Mesendoderm (in vitro differentiated cells): ENCODE measurements at regions not wholly inside any gene's neighbourhood (a gene's known extent, or its start where the extent isn't known, plus 50 kb on each side); places are given as distances from the start of the nearest gene placed in this dataset.

Experiments used
- DNase-seq: peaks from one replicate; pipeline ENCODE4 v3.0.0; 2013
- H2AK5ac ChIP-seq: 2 replicates; pipeline ENCODE4 v1.6.1; 2013; ENCODE audit warnings: low read length, inconsistent platforms
- H2BK120ac ChIP-seq: 2 replicates; pipeline ENCODE4 v1.6.1; 2013; ENCODE audit warnings: low read depth, mild to moderate bottlenecking, low read length, moderate library complexity, mixed read lengths
- H2BK15ac ChIP-seq: replicated peaks from 2 replicates; pipeline ENCODE4 v1.6.1; 2013; ENCODE audit warnings: low read depth, mild to moderate bottlenecking, moderate library complexity
- H2BK5ac ChIP-seq: 2 replicates; pipeline ENCODE4 v1.6.1; 2013; ENCODE audit warnings: low read length, inconsistent platforms
- H3K18ac ChIP-seq: 2 replicates; pipeline ENCODE4 v1.6.1; 2013; ENCODE audit warnings: mild to moderate bottlenecking, low read length, mixed read lengths
- H3K23ac ChIP-seq: one replicate; pipeline ENCODE4 v1.6.1; 2013; ENCODE audit warnings: low read length
- H3K27ac ChIP-seq: 2 replicates; pipeline ENCODE4 v1.5.1; 2013; ENCODE audit warnings: low read depth, mild to moderate bottlenecking, inconsistent platforms, low read length, moderate library complexity
- H3K27me3 ChIP-seq: 2 replicates; pipeline ENCODE4 v1.6.1; 2013; ENCODE audit warnings: low read length, control low read depth, mild to moderate bottlenecking, inconsistent platforms; ENCODE audit not compliant: insufficient read depth, poor library complexity
- H3K36me3 ChIP-seq: 2 replicates; pipeline ENCODE4 v1.6.1; 2013; ENCODE audit warnings: low read length, inconsistent platforms; ENCODE audit not compliant: control insufficient read depth, insufficient read depth
- H3K4ac ChIP-seq: one replicate; pipeline ENCODE4 v1.6.1; 2013; ENCODE audit warnings: low read depth, mild to moderate bottlenecking, low read length, moderate library complexity
- H3K4me1 ChIP-seq: 2 replicates; pipeline ENCODE4 v1.6.1; 2013; ENCODE audit warnings: low read depth, low read length, inconsistent platforms; ENCODE audit not compliant: control insufficient read depth
- H3K4me2 ChIP-seq: 2 replicates; pipeline ENCODE4 v1.6.1; 2013; ENCODE audit warnings: low read length
- H3K4me3 ChIP-seq: 2 replicates; pipeline ENCODE4 v1.5.1; 2013; ENCODE audit warnings: mild to moderate bottlenecking, low read length
- H3K56ac ChIP-seq: one replicate; pipeline ENCODE4 v1.6.1; 2013; ENCODE audit warnings: low read length
- H3K79me1 ChIP-seq: 2 replicates; pipeline ENCODE4 v1.6.1; 2013; ENCODE audit warnings: low read length, inconsistent platforms
- H3K79me2 ChIP-seq: 2 replicates; pipeline ENCODE4 v1.6.1; 2013; ENCODE audit warnings: mild to moderate bottlenecking, low read length; ENCODE audit not compliant: control insufficient read depth, insufficient read depth
- H3K9ac ChIP-seq: 2 replicates; pipeline ENCODE4 v1.6.1; 2013; ENCODE audit warnings: low read length, inconsistent platforms
- H4K5ac ChIP-seq: one replicate; pipeline ENCODE4 v1.6.1; 2013; ENCODE audit warnings: low read length
- H4K8ac ChIP-seq: one replicate; pipeline ENCODE4 v1.6.1; 2013; ENCODE audit warnings: low read depth, mild to moderate bottlenecking, control low read depth, low read length, moderate library complexity
- WGBS: extraction: QIAGEN DNeasy Blood & Tissue Kit; methylation state at CpG from one replicate; pipeline ENCODE4 v1.1.7; 2013; ENCODE audit warnings: low lambda C conversion rate, missing lambda C conversion rate; ENCODE audit not compliant: insufficient coverage; ENCODE audit errors: extremely low coverage; 5-methylcytosine and 5-hydroxymethylcytosine counted together

DNA sequence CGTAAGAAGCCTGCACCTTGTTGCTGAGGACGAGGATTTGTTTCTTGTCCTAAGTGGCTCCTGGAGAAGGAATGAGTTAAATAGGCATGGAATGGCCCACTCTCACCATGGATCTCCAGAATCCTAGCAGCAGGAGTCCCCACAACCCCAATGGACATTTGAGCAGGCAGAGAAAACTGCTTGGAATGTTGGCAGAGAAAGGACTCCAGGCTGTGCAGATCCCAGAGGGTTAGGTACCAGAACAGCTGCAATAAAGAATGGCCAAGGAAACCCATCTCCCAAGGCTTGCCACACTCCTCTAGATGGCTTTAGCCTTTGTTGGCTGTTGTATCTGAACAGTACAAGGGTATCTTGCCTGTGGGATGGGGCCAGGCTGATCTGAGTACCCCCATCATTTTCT is 1415.7 kb upstream of the ADGRB3 start:
- no peak for DNase-seq
- Histone ChIP-seq H3K18ac (no peak overlapping the region), H3K27me3 (no peaks in the 10 kb centered on the region), H3K4me2 (no peak overlapping the region), H3K27ac (no peak overlapping the region), H3K79me2 (no peaks in the 10 kb centered on the region), H3K56ac (no peak overlapping the region), H3K23ac (no peak overlapping the region), H3K79me1 (no peaks in the 10 kb centered on the region), H3K9ac (no peak overlapping the region), H2AK5ac (no peak overlapping the region), H2BK5ac (no peak overlapping the region), H3K4ac (no peak overlapping the region), H4K8ac (no peak overlapping the region), H4K5ac (no peak overlapping the region), H2BK120ac (no peak overlapping the region), H3K4me3 (no peak overlapping the region), H3K4me1 (no peaks in the 10 kb centered on the region), H2BK15ac (no peak overlapping the region), H3K36me3 (no peaks in the 10 kb centered on the region)
- no CpG with 5 or more reads among the region's 2 CpGs for WGBS

DNA sequence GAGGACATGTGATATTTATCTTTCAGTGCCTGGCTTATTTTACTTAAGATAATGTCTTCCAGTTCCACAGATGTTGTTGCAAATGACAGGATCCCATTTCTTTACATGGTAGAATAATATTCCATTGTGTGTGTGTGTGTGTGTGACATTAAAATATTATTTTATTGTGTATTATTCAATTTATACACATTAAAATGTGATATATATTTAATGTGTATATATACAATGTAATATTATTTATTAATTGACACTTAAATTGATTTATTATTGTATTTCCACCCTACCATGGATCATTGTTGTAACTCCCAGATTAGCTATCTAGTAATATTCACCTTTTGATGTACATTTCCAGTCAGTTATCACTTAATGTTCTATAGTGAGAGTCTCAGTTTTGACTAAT is 1422.5 kb upstream of the ADGRB3 start:
- Histone ChIP-seq H2AK5ac (no peak overlapping the region), H4K8ac (no peak overlapping the region), H3K4ac (no peak overlapping the region), H3K56ac (no peak overlapping the region), H2BK5ac (no peak overlapping the region), H2BK15ac (no peak overlapping the region), H3K36me3 (no peaks in the 10 kb centered on the region), H3K79me1 (no peaks in the 10 kb centered on the region), H2BK120ac (no peak overlapping the region), H3K27ac (no peak overlapping the region), H3K79me2 (no peaks in the 10 kb centered on the region), H3K18ac (no peak overlapping the region), H3K23ac (no peak overlapping the region), H3K9ac (no peak overlapping the region), H3K4me2 (no peak overlapping the region), H3K4me1 (no peaks in the 10 kb centered on the region), H3K27me3 (no peaks in the 10 kb centered on the region), H4K5ac (no peak overlapping the region), H3K4me3 (no peak overlapping the region)
- no peak for DNase-seq

DNA sequence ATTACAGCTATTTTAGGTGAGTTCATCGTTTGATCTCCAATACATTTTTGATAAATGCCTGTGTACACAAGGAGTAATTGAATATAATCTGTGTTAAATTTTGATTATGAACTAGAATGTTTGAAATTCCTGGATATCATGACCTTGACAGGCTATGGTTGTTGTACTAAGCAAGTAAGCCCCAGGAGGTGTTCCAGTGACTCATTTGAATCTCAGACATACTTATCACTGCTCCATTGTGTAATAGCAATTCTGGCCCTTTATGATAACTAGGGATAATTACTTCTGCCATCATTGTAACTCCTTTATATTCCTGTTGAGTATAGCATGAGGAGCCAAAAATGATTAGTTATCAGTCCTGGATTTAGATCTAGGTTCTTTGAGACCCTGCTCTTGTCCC is 1424.6 kb upstream of the ADGRB3 start:
- Histone ChIP-seq H3K4me2 (no peak overlapping the region), H3K4ac (no peak overlapping the region), H3K23ac (no peak overlapping the region), H2AK5ac (no peak overlapping the region), H4K5ac (no peak overlapping the region), H4K8ac (no peak overlapping the region), H3K79me2 (no peaks in the 10 kb centered on the region), H2BK5ac (no peak overlapping the region), H3K56ac (no peak overlapping the region), H3K36me3 (no peaks in the 10 kb centered on the region), H3K27ac (no peak overlapping the region), H3K4me3 (no peak overlapping the region), H3K27me3 (no peaks in the 10 kb centered on the region), H3K79me1 (no peaks in the 10 kb centered on the region), H3K18ac (no peak overlapping the region), H3K9ac (no peak overlapping the region), H2BK15ac (no peak overlapping the region), H3K4me1 (no peaks in the 10 kb centered on the region), H2BK120ac (no peak overlapping the region)
- WGBS = no CpG with 5 or more reads among the region's 1 CpG
- no peak for DNase-seq

DNA sequence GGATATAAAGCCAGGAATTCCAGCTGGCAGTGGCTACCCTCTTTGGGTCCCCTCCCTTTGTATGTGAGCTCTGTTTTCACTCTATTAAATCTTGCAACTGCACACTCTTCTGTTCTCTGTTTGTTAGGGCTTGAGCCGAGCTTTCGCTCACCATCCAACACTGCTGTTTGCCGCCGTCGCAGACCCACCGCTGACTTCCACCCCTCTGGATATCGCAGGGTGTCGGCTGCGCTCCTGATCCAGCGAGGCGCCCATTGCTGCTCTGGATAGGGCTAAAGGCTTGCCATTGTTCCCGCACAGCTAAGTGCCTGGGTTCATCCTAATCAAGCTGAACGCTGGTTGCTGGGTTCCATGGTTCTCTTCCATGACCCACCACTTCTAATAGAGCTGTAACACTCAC is 1433.5 kb upstream of the ADGRB3 start:
- H2AK5ac ChIP-seq = no peak overlapping the region
- H3K4ac ChIP-seq = no peak overlapping the region
- no peaks in the 10 kb centered on the region for H3K27me3 ChIP-seq
- H4K8ac ChIP-seq = no peak overlapping the region
- H3K56ac ChIP-seq = no peak overlapping the region
- no peak overlapping the region for H2BK15ac ChIP-seq
- H3K4me1 ChIP-seq = no peaks in the 10 kb centered on the region
- no CpG with 5 or more reads among the region's 13 CpGs for WGBS
- no peak overlapping the region for H2BK120ac ChIP-seq
- no peak overlapping the region for H3K9ac ChIP-seq
- H3K23ac ChIP-seq = no peak overlapping the region
- no peak overlapping the region for H2BK5ac ChIP-seq
- H3K4me3 ChIP-seq = no peak overlapping the region
- no peak overlapping the region for H3K27ac ChIP-seq
- no peak overlapping the region for H3K18ac ChIP-seq
- no peaks in the 10 kb centered on the region for H3K79me2 ChIP-seq
- no peak for DNase-seq
- no peaks in the 10 kb centered on the region for H3K36me3 ChIP-seq
- H4K5ac ChIP-seq = no peak overlapping the region
- no peak overlapping the region for H3K4me2 ChIP-seq
- no peaks in the 10 kb centered on the region for H3K79me1 ChIP-seq

DNA sequence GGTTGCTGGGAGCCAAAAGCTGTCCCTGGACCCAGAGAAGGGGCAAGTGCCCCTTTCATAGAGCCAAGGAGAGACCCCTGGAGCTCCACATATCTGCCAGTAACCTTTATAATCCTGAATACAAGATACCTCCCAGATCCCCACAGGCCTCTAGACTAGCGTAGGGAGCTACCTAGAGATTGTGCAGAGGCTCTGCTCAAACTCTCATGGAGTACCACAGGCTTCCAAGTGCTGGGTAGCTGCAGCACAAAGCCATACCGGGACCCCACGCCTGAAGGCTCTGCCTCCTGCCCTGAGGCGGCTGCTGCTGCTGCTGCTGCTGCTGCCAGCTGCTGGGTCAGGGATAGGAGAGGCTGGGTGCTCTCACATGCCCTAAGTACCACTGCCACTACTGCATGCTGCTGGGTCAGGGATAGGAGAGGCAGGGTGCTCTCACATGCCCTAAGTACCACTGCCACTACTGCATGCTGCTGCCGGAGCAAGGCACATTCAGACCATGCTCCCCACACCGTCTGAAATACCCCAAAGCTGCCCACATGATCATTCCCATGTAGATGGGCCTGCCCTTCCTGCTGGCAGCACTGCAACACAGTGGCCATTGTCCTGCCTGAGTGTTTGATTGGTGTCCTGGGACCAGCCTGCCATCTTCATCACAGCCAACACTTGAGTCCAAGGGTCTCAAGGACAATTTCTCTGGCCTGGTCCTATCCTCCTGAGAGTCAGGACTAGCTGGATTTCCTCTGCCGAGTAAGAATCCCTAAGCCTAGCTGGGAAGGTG is 1434.3 kb upstream of the ADGRB3 start:
- no peaks in the 10 kb centered on the region for H3K36me3 ChIP-seq
- no peak overlapping the region for H2AK5ac ChIP-seq
- WGBS = no CpG with 5 or more reads among the region's 7 CpGs
- H3K4me1 ChIP-seq = no peaks in the 10 kb centered on the region
- H3K27ac ChIP-seq = no peak overlapping the region
- H2BK15ac ChIP-seq = no peak overlapping the region
- no peak overlapping the region for H2BK120ac ChIP-seq
- H3K23ac ChIP-seq = no peak overlapping the region
- DNase-seq = no peak
- no peak overlapping the region for H3K56ac ChIP-seq
- no peak overlapping the region for H3K4ac ChIP-seq
- H3K4me2 ChIP-seq = no peak overlapping the region
- no peak overlapping the region for H2BK5ac ChIP-seq
- H3K79me2 ChIP-seq = no peaks in the 10 kb centered on the region
- H4K5ac ChIP-seq = no peak overlapping the region
- no peaks in the 10 kb centered on the region for H3K79me1 ChIP-seq
- no peak overlapping the region for H3K9ac ChIP-seq
- H3K27me3 ChIP-seq = no peaks in the 10 kb centered on the region
- H3K4me3 ChIP-seq = no peak overlapping the region
- H4K8ac ChIP-seq = no peak overlapping the region
- no peak overlapping the region for H3K18ac ChIP-seq

DNA sequence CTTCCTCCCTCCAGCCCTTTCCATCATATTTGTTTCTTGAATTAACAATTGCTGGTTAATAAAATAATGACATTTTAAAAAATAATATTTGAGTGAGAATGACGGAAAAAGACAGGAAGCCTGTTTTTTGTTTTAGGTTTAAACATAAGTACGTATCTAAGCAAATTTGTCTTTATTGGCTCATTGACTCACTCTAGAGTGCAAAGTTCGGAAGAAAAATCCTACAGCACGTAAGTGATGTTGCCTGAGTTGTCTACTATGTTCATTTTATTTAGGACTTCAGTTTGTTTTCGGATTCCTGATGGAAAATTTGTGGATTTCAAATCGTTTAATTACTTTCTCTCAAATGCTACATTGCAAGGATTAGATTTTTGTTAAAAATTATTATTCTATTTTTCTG is 1435.7 kb upstream of the ADGRB3 start:
- Histone ChIP-seq H3K18ac (no peak overlapping the region), H3K79me1 (no peaks in the 10 kb centered on the region), H3K27me3 (no peaks in the 10 kb centered on the region), H2BK15ac (no peak overlapping the region), H3K4me1 (no peaks in the 10 kb centered on the region), H3K4me2 (no peak overlapping the region), H2AK5ac (no peak overlapping the region), H3K79me2 (no peaks in the 10 kb centered on the region), H3K23ac (no peak overlapping the region), H3K36me3 (no peaks in the 10 kb centered on the region), H3K9ac (no peak overlapping the region), H2BK5ac (no peak overlapping the region), H3K4ac (no peak overlapping the region), H4K8ac (no peak overlapping the region), H2BK120ac (no peak overlapping the region), H3K56ac (no peak overlapping the region), H4K5ac (no peak overlapping the region), H3K27ac (no peak overlapping the region), H3K4me3 (no peak overlapping the region)
- WGBS = 100% methylated on average over 2 of the region's 6 CpGs
- DNase-seq = no peak
